Neutrophil (primary cell): ENCODE measurements at regions not wholly inside any gene's neighbourhood (a gene's known extent, or its start where the extent isn't known, plus 50 kb on each side); places are given as distances from the start of the nearest gene placed in this dataset.
"Not testable (repeated sequence)": the region's sequence is repeated elsewhere in the genome, so short reads cannot be mapped to it uniquely, and the experiment has no call there.

Source experiments
- H3K27ac ChIP-seq: fragments of 200-600 bp; sonication (generic); 2 replicates; pipeline ENCODE4 v1.5.1; 2016; ENCODE audit warnings: mild to moderate bottlenecking, moderate library complexity
- H3K27me3 ChIP-seq: fragments of 200-600 bp; sonication (generic); 2 replicates; pipeline ENCODE4 v1.6.0; 2016; ENCODE audit warnings: mild to moderate bottlenecking
- H3K36me3 ChIP-seq: fragments of 200-600 bp; sonication (generic); 2 replicates; pipeline ENCODE4 v1.5.1; 2017
- H3K4me1 ChIP-seq, 2 experiments: fragments of 200-600 bp in 1 of 2; sonication (generic) in 1 of 2; 1 replicate in 1 of 2; 2 replicates in 1 of 2; pipeline versions ENCODE4 v1.5.1 to v1.6.1; 2013 to 2016; ENCODE audit warnings: low read depth in 1 of 2, low read length in 1 of 2, mild to moderate bottlenecking in 1 of 2, moderate library complexity in 1 of 2; ENCODE audit not compliant: control insufficient read depth in 1 of 2, insufficient read depth in 1 of 2
- H3K4me3 ChIP-seq, 2 experiments: fragments of 200-600 bp in 1 of 2; sonication (generic) in 1 of 2; 1 replicate in 1 of 2; 2 replicates in 1 of 2; pipeline ENCODE4 v1.5.1; 2013 to 2016; ENCODE audit warnings: low read depth in 1 of 2, low read length in 1 of 2, mild to moderate bottlenecking in 1 of 2, moderate library complexity in 1 of 2
- H3K9me3 ChIP-seq: fragments of 200-600 bp; sonication (generic); 2 replicates; pipeline ENCODE4 v1.5.1; 2016
- TF ChIP-seq, protein P1 (sequence below): fragments of 200-600 bp; sonication (generic); IDR thresholded peaks from 2 replicates; pipeline ENCODE4 v1.5.1; 2016; ENCODE audit warnings: antibody characterized with exemption

DNA sequence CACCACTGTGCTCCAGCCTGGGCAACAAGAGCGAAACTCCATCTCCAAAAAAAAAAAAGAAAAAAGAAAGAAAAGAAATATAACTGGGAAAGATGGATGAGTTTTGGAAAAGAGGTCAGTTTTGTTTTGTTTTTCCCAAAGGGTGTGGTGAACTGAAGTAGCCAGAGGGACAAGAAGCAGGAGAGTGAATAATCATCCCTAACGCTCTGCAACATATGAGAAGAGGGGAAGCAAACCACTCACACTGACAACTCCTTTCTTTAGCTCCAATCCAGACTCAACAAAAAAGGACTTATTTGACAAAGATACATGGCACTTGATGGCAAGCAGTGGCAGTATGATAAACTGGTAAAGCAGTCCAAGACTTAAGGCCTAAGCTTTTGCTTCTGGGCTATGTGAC, 176.1 kb upstream of the HMHB1 start:
- Histone ChIP-seq H3K27ac (no peak overlapping the region), H3K4me1 (no peaks in the 10 kb centered on the region), H3K36me3 (no peaks in the 10 kb centered on the region), H3K9me3 (no peaks in the 10 kb centered on the region), H3K4me3 (no peak overlapping the region), H3K27me3 (no peaks in the 10 kb centered on the region)
- TF ChIP-seq, protein P1, sequence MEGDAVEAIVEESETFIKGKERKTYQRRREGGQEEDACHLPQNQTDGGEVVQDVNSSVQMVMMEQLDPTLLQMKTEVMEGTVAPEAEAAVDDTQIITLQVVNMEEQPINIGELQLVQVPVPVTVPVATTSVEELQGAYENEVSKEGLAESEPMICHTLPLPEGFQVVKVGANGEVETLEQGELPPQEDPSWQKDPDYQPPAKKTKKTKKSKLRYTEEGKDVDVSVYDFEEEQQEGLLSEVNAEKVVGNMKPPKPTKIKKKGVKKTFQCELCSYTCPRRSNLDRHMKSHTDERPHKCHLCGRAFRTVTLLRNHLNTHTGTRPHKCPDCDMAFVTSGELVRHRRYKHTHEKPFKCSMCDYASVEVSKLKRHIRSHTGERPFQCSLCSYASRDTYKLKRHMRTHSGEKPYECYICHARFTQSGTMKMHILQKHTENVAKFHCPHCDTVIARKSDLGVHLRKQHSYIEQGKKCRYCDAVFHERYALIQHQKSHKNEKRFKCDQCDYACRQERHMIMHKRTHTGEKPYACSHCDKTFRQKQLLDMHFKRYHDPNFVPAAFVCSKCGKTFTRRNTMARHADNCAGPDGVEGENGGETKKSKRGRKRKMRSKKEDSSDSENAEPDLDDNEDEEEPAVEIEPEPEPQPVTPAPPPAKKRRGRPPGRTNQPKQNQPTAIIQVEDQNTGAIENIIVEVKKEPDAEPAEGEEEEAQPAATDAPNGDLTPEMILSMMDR: no peak

DNA sequence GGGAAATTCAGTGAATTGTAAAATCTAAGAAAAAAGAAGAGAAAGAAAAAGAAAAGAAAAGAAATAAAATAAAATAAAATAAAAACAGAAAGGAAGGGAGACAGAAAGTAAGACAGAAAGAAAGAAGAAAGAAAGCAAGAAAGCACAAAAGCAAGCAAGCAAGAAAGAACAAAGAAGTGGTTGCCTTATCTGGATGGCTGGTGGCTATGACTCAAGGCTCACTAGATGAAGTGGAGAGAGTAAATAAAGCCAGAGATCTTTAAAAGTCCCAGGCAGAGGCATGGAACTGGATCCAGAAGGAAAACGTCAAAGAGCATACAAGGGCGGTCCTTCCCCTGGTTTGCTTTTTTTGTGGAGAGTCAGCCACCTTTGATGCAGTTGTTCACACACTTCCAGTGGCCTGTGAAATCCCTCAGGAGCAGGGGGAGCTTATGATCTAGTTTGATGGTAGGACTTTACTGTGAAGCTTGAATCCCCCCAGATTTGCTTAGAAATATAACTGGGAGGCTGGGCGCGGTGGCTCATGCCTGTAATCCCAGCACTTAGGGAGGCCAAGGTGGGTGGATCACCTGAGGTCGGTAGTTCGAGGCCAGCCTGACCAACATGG, 176.7 kb upstream of the HMHB1 start:
- Histone ChIP-seq H3K27ac (no peak overlapping the region), H3K4me3 (no peak overlapping the region), H3K4me1 (peaks cover 0 to 4% of the 10 kb centered on the region in 2 experiments), H3K9me3 (no peaks in the 10 kb centered on the region), H3K36me3 (no peaks in the 10 kb centered on the region), H3K27me3 (no peaks in the 10 kb centered on the region)
- TF ChIP-seq, protein P1: no peak

DNA sequence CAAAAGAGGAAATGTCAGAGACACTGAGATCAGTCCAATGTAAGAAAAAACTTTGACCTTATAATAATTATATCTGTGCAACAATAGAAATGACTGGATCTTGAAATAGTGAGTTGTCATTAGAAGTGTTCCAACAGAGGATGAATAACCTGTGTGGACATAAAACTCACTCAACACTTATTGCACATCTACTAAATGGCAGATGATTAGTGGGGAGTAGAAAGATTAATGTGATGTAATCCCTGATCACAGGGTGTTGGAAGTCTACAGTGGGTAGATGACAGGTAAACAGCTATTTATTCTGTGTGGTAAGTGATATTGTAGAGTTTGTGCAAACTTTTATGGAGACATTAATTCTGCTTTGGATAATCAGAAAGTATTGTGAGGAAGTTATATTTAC, 177.3 kb upstream of the HMHB1 start:
- Histone ChIP-seq H3K4me1 (peaks cover 3 to 10% of the 10 kb centered on the region in 2 experiments), H3K9me3 (no peaks in the 10 kb centered on the region), H3K27ac (no peak overlapping the region), H3K4me3 (no peak overlapping the region), H3K27me3 (no peaks in the 10 kb centered on the region), H3K36me3 (no peaks in the 10 kb centered on the region)
- TF ChIP-seq, protein P1: no peak

DNA sequence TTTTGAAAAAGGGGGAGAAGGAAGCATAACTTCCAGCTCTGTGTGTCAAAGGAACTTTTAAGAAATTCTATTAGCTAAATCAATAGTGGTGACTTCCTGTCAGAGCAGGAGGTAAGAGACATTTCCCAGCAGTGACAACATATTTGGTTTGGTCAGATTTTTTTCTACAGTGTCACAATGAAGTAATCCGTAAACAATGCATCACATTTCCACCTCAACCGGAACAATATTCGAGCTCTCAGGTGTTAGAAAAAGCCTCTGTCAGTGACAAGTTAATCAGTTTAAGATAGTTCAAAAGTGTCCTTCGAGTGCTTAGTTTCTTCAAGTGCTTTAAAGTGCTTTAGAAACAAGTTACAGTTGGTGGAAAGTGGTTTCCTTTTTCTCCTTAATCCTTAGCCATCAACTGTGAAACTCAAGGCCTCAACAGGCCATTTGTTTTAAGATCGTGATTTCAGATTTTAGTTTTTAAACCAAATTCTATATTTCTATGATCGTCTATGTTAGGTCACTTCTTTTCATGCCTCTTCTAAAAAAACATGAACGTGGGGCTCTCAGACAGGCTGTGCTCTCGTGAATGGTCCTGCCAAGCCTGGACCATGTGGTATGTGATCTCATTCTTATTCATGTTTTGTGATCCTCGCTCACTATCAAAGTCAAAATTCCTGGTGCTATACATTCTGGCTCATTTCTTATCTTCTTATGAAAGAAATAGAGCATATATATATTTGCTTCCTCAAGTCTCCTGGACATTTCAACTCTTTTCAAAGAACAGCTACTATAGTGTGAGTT, 181.9 kb upstream of the HMHB1 start:
- Histone ChIP-seq H3K36me3 (no peaks in the 10 kb centered on the region), H3K9me3 (no peaks in the 10 kb centered on the region), H3K4me1 (peaks cover 9 to 16% of the 10 kb centered on the region in 2 experiments), H3K27ac (no peak overlapping the region), H3K4me3 (no peak overlapping the region), H3K27me3 (no peaks in the 10 kb centered on the region)
- TF ChIP-seq, protein P1: no peak

DNA sequence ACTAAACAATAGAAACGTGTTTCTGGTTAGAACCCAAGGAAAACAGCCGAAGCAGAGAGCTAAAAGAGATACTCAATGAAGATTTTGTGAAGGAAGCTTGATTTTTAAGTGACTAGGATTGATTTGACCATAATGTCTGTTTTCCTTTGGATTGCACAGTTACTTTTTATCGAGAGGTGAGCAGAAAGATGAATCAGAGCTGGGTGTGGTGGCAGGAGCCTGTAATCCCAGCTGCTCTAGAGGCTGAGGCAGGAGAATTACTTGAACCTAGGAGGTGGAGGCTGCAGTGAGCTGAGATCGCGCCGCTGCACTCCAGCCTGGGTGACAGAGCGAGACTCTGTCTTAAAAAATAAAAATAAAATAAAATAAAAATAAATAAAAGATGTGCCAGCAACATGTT, 186.9 kb upstream of the HMHB1 start:
- not testable (repeated sequence) for H3K36me3 ChIP-seq, H3K27ac ChIP-seq, H3K27me3 ChIP-seq, H3K4me3 ChIP-seq, H3K9me3 ChIP-seq
- peaks cover 9 to 11% of the 10 kb centered on the region in 2 experiments for H3K4me1 ChIP-seq

DNA sequence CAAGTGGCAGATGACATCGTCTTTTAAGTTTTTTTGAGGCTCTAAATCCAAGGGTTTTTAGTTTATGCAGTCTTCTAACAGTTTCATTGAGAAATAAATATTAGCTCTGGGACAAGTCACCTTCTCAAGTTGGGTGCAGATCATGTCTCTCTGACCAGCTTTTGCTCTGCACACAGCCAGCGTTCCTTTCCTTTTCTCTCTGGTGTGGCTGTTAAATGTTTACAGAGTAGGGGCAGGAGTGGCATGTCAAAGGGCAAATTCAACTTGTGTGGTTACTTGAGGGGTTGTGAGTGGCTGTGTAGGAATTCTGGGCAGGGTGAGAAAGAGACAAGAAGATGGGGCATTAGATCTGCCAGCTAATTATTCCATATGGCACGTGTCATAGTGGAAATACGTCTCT, 187.5 kb upstream of the HMHB1 start:
- TF ChIP-seq, protein P1: no peak
- H3K27me3 ChIP-seq: no peaks in the 10 kb centered on the region
- H3K4me1 ChIP-seq: peaks cover 3 to 5% of the 10 kb centered on the region in 2 experiments
- no peak overlapping the region for H3K27ac ChIP-seq
- no peaks in the 10 kb centered on the region for H3K36me3 ChIP-seq
- no peak overlapping the region for H3K4me3 ChIP-seq
- H3K9me3 ChIP-seq: no peaks in the 10 kb centered on the region
